Activated CD4-positive, alpha-beta T cell treated with anti-CD3 and anti-CD28 coated beads, Interleukin-2, amount 10 ng/mL, durations not matched to agents 24 days and 14 days (primary cell): ENCODE measurements at regions not wholly inside any gene's neighbourhood (a gene's known extent, or its start where the extent isn't known, plus 50 kb on each side); places are given as distances from the start of the nearest gene placed in this dataset.
"Not testable (repeated sequence)": the region's sequence is repeated elsewhere in the genome, so short reads cannot be mapped to it uniquely, and the experiment has no call there.

Source experiments
- DNase-seq: peaks from one replicate; pipeline ENCODE4 v3.0.0; 2022
- H3K27ac Mint-ChIP-seq: one replicate; pipeline ENCODE4 v1.8.0; 2022; ENCODE audit warnings: mild to moderate bottlenecking, mixed read lengths
- H3K27me3 Mint-ChIP-seq: one replicate; pipeline ENCODE4 v1.8.0; 2022; ENCODE audit warnings: mixed read lengths
- H3K36me3 Mint-ChIP-seq: one replicate; pipeline ENCODE4 v1.8.0; 2022; ENCODE audit warnings: low read depth, mild to moderate bottlenecking, mixed read lengths
- H3K4me1 Mint-ChIP-seq: one replicate; pipeline ENCODE4 v1.8.0; 2021; ENCODE audit warnings: mixed read lengths
- H3K4me3 Mint-ChIP-seq: one replicate; pipeline ENCODE4 v1.8.0; 2022; ENCODE audit warnings: mild to moderate bottlenecking, moderate library complexity, mixed read lengths
- H3K9me3 Mint-ChIP-seq: one replicate; pipeline ENCODE4 v1.8.0; 2021; ENCODE audit warnings: mixed read lengths
- intact Hi-C: fragments of 100-400 bp; cut with micrococcal nuclease; formaldehyde crosslinking; loops from one replicate; pipeline ENCODE4 v1.15.1; 2023

DNA sequence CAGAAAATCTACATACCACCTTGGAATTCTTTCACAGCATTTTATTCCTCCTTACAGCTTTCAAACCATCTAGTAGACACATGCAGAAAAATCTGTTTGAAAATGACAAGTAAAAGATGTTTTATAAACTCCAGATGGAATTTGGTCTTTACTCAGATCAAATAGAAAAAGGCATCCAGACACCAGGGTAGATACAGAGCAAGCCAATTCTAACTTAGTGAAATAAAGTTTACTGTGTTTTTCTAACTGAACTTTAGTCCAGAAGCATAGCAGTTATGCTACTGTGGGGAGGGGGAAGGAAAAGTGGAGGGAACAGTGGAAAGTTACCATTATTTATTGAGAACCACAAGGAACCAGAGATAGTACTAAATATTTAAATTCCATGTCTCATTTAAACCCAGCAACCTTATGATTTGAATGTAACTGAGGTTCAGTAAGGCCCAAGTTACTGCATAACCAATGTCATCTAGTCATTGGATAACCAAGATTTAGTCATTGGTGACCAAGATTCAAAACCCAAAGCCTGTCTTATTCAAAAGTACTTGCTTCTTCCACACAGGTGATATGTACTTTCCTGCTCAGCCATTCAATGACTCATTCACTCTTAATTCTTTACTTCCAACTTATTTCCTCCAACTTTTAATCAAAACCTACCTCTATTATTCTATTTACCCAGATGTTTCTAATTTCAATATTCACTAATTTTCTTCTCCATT lies 57.7 kb downstream of the RAD51AP2 start:
- intact Hi-C loops, result no loop called here
- H3K27ac Mint-ChIP-seq, result no peak overlapping the region
- H3K27me3 Mint-ChIP-seq, result no peaks in the 10 kb centered on the region
- no peaks in the 10 kb centered on the region for H3K4me1 Mint-ChIP-seq
- H3K4me3 Mint-ChIP-seq, result no peak overlapping the region
- H3K9me3 Mint-ChIP-seq, result no peaks in the 10 kb centered on the region
- DNase-seq, result no peak
- H3K36me3 Mint-ChIP-seq, result no peaks in the 10 kb centered on the region

DNA sequence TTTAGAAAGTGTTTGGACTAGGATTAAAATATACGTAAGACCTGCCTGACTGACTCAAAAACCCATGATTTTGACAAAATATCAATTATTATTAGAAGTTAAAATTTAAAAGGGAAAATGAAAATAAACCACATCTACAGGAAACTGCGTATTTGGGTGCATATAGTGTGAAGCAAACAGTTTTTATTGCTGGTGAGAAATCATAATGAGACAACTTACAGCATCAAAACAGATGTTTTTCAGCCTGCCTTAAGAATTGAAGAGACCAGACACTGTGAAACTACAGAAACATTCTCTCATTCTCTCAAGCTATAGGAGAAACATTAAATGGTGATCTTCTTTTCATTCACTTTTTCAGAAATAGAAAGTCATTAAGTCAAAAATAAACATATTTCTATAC lies 62.9 kb downstream of the RAD51AP2 start:
- H3K27me3 Mint-ChIP-seq, result no peaks in the 10 kb centered on the region
- no peak overlapping the region for H3K27ac Mint-ChIP-seq
- no peak for DNase-seq
- intact Hi-C loops, result no loop called here
- H3K36me3 Mint-ChIP-seq, result no peaks in the 10 kb centered on the region
- no peak overlapping the region for H3K4me3 Mint-ChIP-seq
- no peaks in the 10 kb centered on the region for H3K4me1 Mint-ChIP-seq
- H3K9me3 Mint-ChIP-seq, result no peaks in the 10 kb centered on the region

- H3K4me3 Mint-ChIP-seq, H3K27me3 Mint-ChIP-seq, DNase-seq, H3K36me3 Mint-ChIP-seq, intact Hi-C loops, H3K27ac Mint-ChIP-seq, H3K4me1 Mint-ChIP-seq: not testable (repeated sequence)
- H3K9me3 Mint-ChIP-seq, result peaks cover 21% of the 10 kb centered on the region
Observed at GRCh38 chr2:17446191-17446590, 72.0 kb downstream of the RAD51AP2 start.

GRCh38 chr2:17445744-17446143 lies 72.5 kb downstream of the RAD51AP2 start:
- no peak overlapping the region for H3K27ac Mint-ChIP-seq
- intact Hi-C loops, result no loop called here
- no peaks in the 10 kb centered on the region for H3K36me3 Mint-ChIP-seq
- H3K27me3 Mint-ChIP-seq, result no peaks in the 10 kb centered on the region
- H3K4me3 Mint-ChIP-seq, result no peak overlapping the region
- H3K4me1 Mint-ChIP-seq, result no peaks in the 10 kb centered on the region
- peaks cover 21% of the 10 kb centered on the region for H3K9me3 Mint-ChIP-seq
- DNase-seq, result no peak

GRCh38 chr2:17442334-17442733 lies 75.9 kb downstream of the RAD51AP2 start:
- intact Hi-C loops, result no loop called here
- no peaks in the 10 kb centered on the region for H3K4me1 Mint-ChIP-seq

GRCh38 chr2:17441790-17442189 lies 76.5 kb downstream of the RAD51AP2 start:
- no peaks in the 10 kb centered on the region for H3K4me1 Mint-ChIP-seq
- H3K4me3 Mint-ChIP-seq, result no peak overlapping the region
- H3K9me3 Mint-ChIP-seq, result peaks cover 3% of the 10 kb centered on the region
- no peaks in the 10 kb centered on the region for H3K36me3 Mint-ChIP-seq
- no peak for DNase-seq
- intact Hi-C loops, result no loop called here
- no peaks in the 10 kb centered on the region for H3K27me3 Mint-ChIP-seq
- H3K27ac Mint-ChIP-seq, result no peak overlapping the region

More at GRCh38 chr2:17442334-17442733, 75.9 kb downstream of the RAD51AP2 start:
- DNase-seq, result no peak
- Mint-ChIP-seq H3K27me3 (no peaks in the 10 kb centered on the region), H3K4me3 (no peak overlapping the region), H3K9me3 (peaks cover 3% of the 10 kb centered on the region), H3K36me3 (no peaks in the 10 kb centered on the region), H3K27ac (no peak overlapping the region)

DNA sequence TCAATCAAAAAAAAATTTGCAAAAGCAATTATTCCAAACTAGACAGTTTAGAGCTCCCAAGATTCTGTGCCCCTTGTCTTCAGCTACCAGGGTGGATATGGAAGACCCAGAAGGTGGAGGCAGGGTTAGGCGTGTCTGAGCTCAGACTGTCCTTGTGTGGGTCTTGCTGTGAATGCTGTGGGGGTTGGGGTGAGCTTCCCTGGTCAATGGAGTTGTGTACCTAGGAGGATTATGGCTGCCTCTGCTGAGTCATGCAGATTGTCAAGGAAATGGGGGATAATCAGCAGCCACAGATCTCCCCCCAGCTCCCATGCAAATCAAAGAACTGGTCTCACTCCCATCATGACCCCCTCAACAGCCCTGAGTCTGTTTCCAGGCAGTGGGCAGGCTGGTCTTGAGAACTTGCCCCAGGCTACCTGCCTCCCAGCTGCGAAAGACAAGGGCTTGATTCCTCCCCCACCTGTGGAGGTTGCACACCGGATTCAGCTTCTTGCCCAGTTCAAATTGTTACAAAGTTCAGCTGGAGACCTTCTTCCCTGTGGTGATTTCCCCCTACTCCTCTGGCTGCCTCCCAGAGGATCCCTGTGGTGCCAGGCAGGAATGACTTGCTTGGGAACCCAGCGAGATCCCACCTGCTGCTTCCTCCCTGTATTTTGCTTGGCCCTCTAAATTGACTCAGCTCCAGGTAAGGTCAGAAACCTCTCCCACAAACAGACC lies 77.0 kb downstream of the RAD51AP2 start:
- Mint-ChIP-seq H3K4me1 (no peaks in the 10 kb centered on the region), H3K9me3 (peaks cover 2% of the 10 kb centered on the region), H3K27me3 (no peaks in the 10 kb centered on the region), H3K4me3 (no peak overlapping the region), H3K36me3 (no peaks in the 10 kb centered on the region), H3K27ac (no peak overlapping the region)
- intact Hi-C loops, result no loop called here
- DNase-seq, result no peak

- no peak overlapping the region for H3K27ac Mint-ChIP-seq
- no peak overlapping the region for H3K4me3 Mint-ChIP-seq
- no peaks in the 10 kb centered on the region for H3K4me1 Mint-ChIP-seq
- no peaks in the 10 kb centered on the region for H3K36me3 Mint-ChIP-seq
- intact Hi-C loops, result no loop called here
- no peaks in the 10 kb centered on the region for H3K27me3 Mint-ChIP-seq
- DNase-seq, result no peak
- H3K9me3 Mint-ChIP-seq, result no peaks in the 10 kb centered on the region
Observed at GRCh38 chr2:17430326-17430725, 87.9 kb downstream of the RAD51AP2 start.

- intact Hi-C loops, result no loop called here
- Mint-ChIP-seq H3K9me3 (no peaks in the 10 kb centered on the region), H3K27ac (no peak overlapping the region), H3K36me3 (no peaks in the 10 kb centered on the region), H3K4me3 (no peak overlapping the region), H3K27me3 (no peaks in the 10 kb centered on the region), H3K4me1 (no peaks in the 10 kb centered on the region)
- no peak for DNase-seq
Observed at GRCh38 chr2:17429130-17429529, 89.1 kb downstream of the RAD51AP2 start.

- Mint-ChIP-seq H3K27ac (no peak overlapping the region), H3K9me3 (no peaks in the 10 kb centered on the region), H3K4me3 (no peak overlapping the region), H3K27me3 (no peaks in the 10 kb centered on the region), H3K4me1 (no peaks in the 10 kb centered on the region), H3K36me3 (no peaks in the 10 kb centered on the region)
- DNase-seq, result no peak
- intact Hi-C loops, result no loop called here
Observed at GRCh38 chr2:17427401-17427800, 90.8 kb downstream of the RAD51AP2 start.

GRCh38 chr2:17426743-17427142 lies 91.5 kb downstream of the RAD51AP2 start:
- no peaks in the 10 kb centered on the region for H3K9me3 Mint-ChIP-seq
- no peak for DNase-seq
- no peaks in the 10 kb centered on the region for H3K36me3 Mint-ChIP-seq
- H3K4me1 Mint-ChIP-seq, result no peaks in the 10 kb centered on the region
- no peak overlapping the region for H3K4me3 Mint-ChIP-seq
- no peaks in the 10 kb centered on the region for H3K27me3 Mint-ChIP-seq
- intact Hi-C loops, result no loop called here
- H3K27ac Mint-ChIP-seq, result no peak overlapping the region

DNA sequence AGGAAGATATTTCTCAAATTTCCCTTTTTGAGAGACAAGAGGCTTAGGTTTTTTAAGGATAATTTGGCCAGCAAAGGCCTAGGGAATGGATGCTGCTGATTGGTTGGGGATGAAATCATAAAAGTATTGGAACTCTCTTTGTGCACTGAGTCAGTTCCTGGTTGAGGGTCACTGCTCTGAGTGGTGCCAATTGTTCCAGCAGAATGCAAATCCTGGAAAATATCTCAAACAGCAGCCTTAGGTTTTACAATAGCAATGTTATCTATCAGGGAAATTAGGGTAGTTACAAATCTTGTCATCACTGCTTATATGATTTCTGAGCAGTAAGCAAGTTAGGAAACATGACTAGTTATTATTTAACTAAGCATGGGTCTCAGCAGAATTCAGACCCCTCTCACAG lies 96.2 kb downstream of the RAD51AP2 start:
- H3K27me3 Mint-ChIP-seq, result no peaks in the 10 kb centered on the region
- intact Hi-C loops, result no loop called here
- no peak overlapping the region for H3K27ac Mint-ChIP-seq
- H3K4me3 Mint-ChIP-seq, result no peak overlapping the region
- DNase-seq, result no peak
- H3K36me3 Mint-ChIP-seq, result no peaks in the 10 kb centered on the region
- no peaks in the 10 kb centered on the region for H3K4me1 Mint-ChIP-seq
- no peaks in the 10 kb centered on the region for H3K9me3 Mint-ChIP-seq

GRCh38 chr2:17416884-17417391 lies 101.3 kb downstream of the RAD51AP2 start:
- H3K4me3 Mint-ChIP-seq, result no peak overlapping the region
- H3K27me3 Mint-ChIP-seq, result no peaks in the 10 kb centered on the region
- no peaks in the 10 kb centered on the region for H3K36me3 Mint-ChIP-seq
- DNase-seq, result no peak
- H3K9me3 Mint-ChIP-seq, result no peaks in the 10 kb centered on the region
- H3K4me1 Mint-ChIP-seq, result no peaks in the 10 kb centered on the region
- H3K27ac Mint-ChIP-seq, result no peak overlapping the region
- intact Hi-C loops, result no loop called here

DNA sequence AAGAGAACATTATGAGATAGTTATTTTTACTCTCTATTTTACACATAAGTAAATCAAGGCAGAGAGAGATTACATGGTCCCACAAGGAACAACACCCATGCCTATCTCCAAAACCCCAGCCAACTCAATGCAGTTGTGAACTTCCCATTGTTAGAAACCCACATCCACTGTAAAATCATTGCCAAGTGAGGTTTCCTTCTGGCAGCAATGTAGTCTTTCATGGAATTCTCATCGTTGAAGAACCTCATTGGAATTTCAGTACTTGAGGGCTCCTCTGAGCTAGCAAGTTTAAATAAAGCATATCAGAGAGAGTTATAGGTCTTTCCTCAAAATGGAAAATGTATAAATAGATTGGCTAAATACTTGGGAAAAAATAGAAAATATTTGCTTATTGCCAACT lies 105.2 kb downstream of the RAD51AP2 start:
- no peaks in the 10 kb centered on the region for H3K36me3 Mint-ChIP-seq
- DNase-seq, result no peak
- no peaks in the 10 kb centered on the region for H3K27me3 Mint-ChIP-seq
- no peaks in the 10 kb centered on the region for H3K9me3 Mint-ChIP-seq
- no peak overlapping the region for H3K4me3 Mint-ChIP-seq
- no peaks in the 10 kb centered on the region for H3K4me1 Mint-ChIP-seq
- intact Hi-C loops, result no loop called here
- H3K27ac Mint-ChIP-seq, result no peak overlapping the region
